GM20000 (cell line): ENCODE measurements at regions not wholly inside any gene's neighbourhood (a gene's known extent, or its start where the extent isn't known, plus 50 kb on each side); places are given as distances from the start of the nearest gene placed in this dataset.
"Not testable (repeated sequence)": the region's sequence is repeated elsewhere in the genome, so short reads cannot be mapped to it uniquely, and the experiment has no call there.

Source experiments
- DNase-seq: peaks from one replicate; pipeline ENCODE4 v3.0.0; 2012; ENCODE audit warnings: low spot score
- CTCF ChIP-seq: IDR thresholded peaks from 2 replicates; pipeline ENCODE4 v1.5.1; 2012; ENCODE audit warnings: mild to moderate bottlenecking, control low read depth; ENCODE audit errors: extremely low read depth, missing control alignments

DNA sequence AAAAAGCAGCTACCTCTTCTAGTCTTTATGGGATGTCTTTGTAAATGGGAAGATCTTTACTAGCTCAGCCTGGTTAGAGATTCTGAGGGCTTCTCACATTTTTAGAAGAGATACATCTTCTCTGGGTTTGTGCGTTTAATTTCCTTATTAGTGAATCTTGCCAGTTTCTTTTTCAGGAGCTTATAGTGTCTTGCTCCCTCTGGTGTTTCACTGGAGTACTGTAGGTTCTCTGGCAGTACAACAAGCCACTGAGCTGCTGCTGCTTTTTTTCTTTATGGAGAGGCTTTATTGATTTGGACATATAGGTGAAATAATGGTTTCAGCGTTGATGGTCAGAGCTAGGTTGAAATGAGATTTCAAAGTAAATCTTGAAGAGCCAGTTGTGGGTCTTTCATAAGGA lies 82.9 kb downstream of the LAS1L start:
- DNase-seq, result peak; percentile 33
- peak; percentile 24 for TF ChIP-seq CTCF

DNA sequence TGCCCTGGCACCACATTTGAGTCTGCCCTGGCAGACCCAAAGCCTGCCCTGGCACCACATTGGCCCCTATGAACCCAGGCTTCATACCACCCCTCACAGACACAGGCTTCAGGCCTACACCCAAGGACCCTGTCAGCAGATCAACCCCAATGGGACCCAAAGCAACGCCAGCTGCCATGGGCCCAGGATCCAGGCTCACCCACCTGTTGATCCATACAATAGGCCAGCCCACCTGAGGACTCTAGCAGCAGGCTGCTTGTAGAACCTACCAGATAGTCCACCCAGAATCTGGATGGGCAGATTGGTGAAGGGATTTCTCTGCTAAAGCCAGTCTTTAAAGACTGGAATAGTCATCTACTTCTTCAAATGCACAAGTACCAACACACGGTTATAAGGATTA lies 114.4 kb downstream of the LAS1L start:
- DNase-seq, result no peak
- no peak for TF ChIP-seq CTCF

- not testable (repeated sequence) for DNase-seq
These were observed 126.9 kb downstream of the LAS1L start for GRCh38 chrX:65407662-65408061.

DNA sequence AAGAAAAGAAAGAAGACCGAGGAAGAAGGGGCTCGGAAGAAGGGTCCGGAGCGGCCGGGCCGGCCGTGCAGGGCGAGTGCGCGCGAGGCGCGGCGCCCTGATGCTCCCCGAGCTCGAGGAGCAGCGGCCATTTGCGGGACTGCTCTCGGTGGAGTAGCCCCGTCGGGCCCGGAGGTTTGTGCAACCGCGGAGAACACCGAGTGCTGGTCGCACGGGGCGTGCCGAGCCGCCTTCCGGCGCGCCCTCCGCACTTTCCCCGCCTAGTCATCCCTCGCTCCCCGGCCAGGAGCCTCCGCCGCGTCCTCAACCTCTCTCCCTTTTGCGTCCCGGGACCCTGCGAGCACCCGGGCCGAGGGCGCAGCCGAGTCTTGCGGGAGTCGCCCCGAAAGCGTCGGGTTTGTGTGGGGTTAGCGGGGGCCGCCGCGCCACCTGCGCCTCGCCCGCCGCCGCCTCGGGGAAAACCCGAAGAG lies 127.4 kb downstream of the LAS1L start:
- DNase-seq, result no peak
- TF ChIP-seq CTCF, result no peak

- TF ChIP-seq CTCF, result no peak
- DNase-seq, result no peak
These were observed 128.1 kb downstream of the LAS1L start for GRCh38 chrX:65406532-65406931.

DNA sequence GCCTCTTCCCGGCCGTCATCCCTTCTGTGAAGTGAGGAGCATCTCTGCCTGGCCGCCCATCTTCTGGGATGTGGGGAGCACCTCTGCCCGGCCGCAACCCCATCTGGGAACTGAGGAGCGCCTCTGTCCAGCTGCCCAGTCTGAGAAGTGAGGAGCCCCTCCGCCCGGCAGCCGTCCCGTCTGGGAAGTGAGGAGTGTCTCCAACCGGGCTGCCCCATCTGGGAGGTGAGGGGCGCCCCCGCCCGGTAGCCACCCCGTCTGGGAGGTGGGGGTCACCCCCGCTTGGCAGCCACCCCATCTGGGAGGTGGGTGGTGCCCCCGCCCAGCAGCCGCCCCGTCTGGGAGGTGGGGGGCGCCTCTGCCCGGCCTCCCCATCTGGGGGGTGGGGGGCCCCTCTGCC lies 142.3 kb downstream of the LAS1L start:
- DNase-seq, result no peak
- TF ChIP-seq CTCF, result no peak

DNA sequence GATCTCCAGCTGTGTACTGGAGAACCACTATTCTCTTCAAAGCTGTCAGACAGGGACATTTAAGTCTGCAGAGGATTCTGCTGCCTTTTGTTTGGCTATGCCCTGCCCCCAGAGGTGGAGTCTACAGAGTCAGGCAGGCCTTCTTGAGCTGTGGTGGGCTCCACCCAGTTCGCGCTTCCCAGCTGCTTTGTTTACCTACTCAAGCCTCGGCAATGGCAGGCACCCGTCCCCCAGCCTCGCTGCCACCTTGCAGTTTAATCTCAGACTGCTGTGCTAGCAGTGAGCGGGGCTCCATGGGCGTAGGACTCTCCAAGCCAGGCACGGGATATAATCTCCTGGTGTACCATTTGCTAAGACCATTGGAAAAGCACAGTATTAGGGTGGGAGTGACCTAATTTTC lies 145.5 kb downstream of the LAS1L start:
- DNase-seq, result not testable (repeated sequence)
